ENCODE measurements at regions not wholly inside any gene's neighbourhood (a gene's known extent, or its start where the extent isn't known, plus 50 kb on each side); places are given as distances from the start of the nearest gene placed in this dataset.

GRCh38 chr15:31537770-31538592 lies 211.3 kb downstream of the KLF13 start:
- no peak for TF ChIP-seq CTCF (IDR thresholded peaks at IDR 0.05; ENCODE audit: low read depth, low read length)
- no peak overlapping the region for H3K4me3 ChIP-seq (ENCODE audit: low read depth, low read length)

GRCh38 chr15:31540633-31541032 lies 214.0 kb downstream of the KLF13 start:
- H3K4me3 ChIP-seq (ENCODE audit: low read depth, low read length): no peak overlapping the region
- TF ChIP-seq CTCF (IDR thresholded peaks at IDR 0.05; ENCODE audit: low read depth, low read length): no peak

- no peak for TF ChIP-seq CTCF (IDR thresholded peaks at IDR 0.05; ENCODE audit: low read depth, low read length)
Measured at GRCh38 chr15:31544361-31544760, 217.7 kb downstream of the KLF13 start.

GRCh38 chr15:31545257-31545656 lies 218.6 kb downstream of the KLF13 start:
- no peak for TF ChIP-seq CTCF (IDR thresholded peaks at IDR 0.05; ENCODE audit: low read depth, low read length)
- H3K4me3 ChIP-seq (ENCODE audit: low read depth, low read length): no peak overlapping the region

More at GRCh38 chr15:31544361-31544760, 217.7 kb downstream of the KLF13 start:
- no peak overlapping the region for H3K4me3 ChIP-seq (ENCODE audit: low read depth, low read length)

- TF ChIP-seq CTCF (IDR thresholded peaks at IDR 0.05; ENCODE audit: low read depth, low read length): no peak
- H3K4me3 ChIP-seq (ENCODE audit: low read depth, low read length): no peak overlapping the region
Measured at GRCh38 chr15:31550211-31550977, 223.8 kb downstream of the KLF13 start.

GRCh38 chr15:31551323-31551722 lies 224.7 kb downstream of the KLF13 start:
- TF ChIP-seq CTCF (IDR thresholded peaks at IDR 0.05; ENCODE audit: low read depth, low read length): no peak
- H3K4me3 ChIP-seq (ENCODE audit: low read depth, low read length): no peak overlapping the region
